Activated CD4-positive, CD25-positive, alpha-beta regulatory T cell treated with anti-CD3 and anti-CD28 coated beads, Interleukin-2, amount 50 U/mL, for 24 hours (primary cell): ENCODE measurements at regions not wholly inside any gene's neighbourhood (a gene's known extent, or its start where the extent isn't known, plus 50 kb on each side); places are given as distances from the start of the nearest gene placed in this dataset.

Experiments used
- ATAC-seq, 2 donors: fragments of 150-1000 bp; cut with Tn5 transposase; one replicate each; pipeline ENCODE4 v1.10.0; 2021; ENCODE audit warnings: mild to moderate bottlenecking in 1 of 2, moderate library complexity in 1 of 2

GRCh38 chr13:109593230-109593629, 193.2 kb downstream of the IRS2 start:
- ATAC-seq, result no peak

- no peak for ATAC-seq
These were observed 193.6 kb downstream of the IRS2 start for GRCh38 chr13:109592770-109593169.

- no peak for ATAC-seq
These were observed 198.7 kb downstream of the IRS2 start for GRCh38 chr13:109587689-109588088.

- ATAC-seq, result no peak
These were observed 199.7 kb downstream of the IRS2 start for GRCh38 chr13:109586509-109587346.

- no peak for ATAC-seq
These were observed 201.5 kb downstream of the IRS2 start for GRCh38 chr13:109584844-109585361.

GRCh38 chr13:109577191-109577700, 209.1 kb downstream of the IRS2 start:
- no peak for ATAC-seq

GRCh38 chr13:109576331-109576813, 210.0 kb downstream of the IRS2 start:
- ATAC-seq, result no peak

GRCh38 chr13:109575821-109576220, 210.6 kb downstream of the IRS2 start:
- no peak for ATAC-seq

GRCh38 chr13:109572389-109572788, 214.0 kb downstream of the IRS2 start:
- ATAC-seq, result no peak

GRCh38 chr13:109569958-109570711, 216.2 kb downstream of the IRS2 start:
- peak in 1 of 2 donors; percentile 36 for ATAC-seq

GRCh38 chr13:109568339-109568818, 218.0 kb downstream of the IRS2 start:
- no peak for ATAC-seq

GRCh38 chr13:109567315-109567714, 219.1 kb downstream of the IRS2 start:
- no peak for ATAC-seq

- ATAC-seq, result no peak
These were observed 220.5 kb downstream of the IRS2 start for GRCh38 chr13:109565877-109566276.

GRCh38 chr13:109548374-109548773, 238.0 kb downstream of the IRS2 start:
- no peak for ATAC-seq

- ATAC-seq, result no peak
These were observed 238.4 kb downstream of the IRS2 start for GRCh38 chr13:109547942-109548341.

GRCh38 chr13:109545931-109546330, 240.5 kb downstream of the IRS2 start:
- no peak for ATAC-seq

- no peak for ATAC-seq
These were observed 245.3 kb downstream of the IRS2 start for GRCh38 chr13:109541081-109541480.

- ATAC-seq, result no peak
These were observed 248.8 kb downstream of the IRS2 start for GRCh38 chr13:109537584-109537983.

- no peak for ATAC-seq
These were observed 253.0 kb downstream of the IRS2 start for GRCh38 chr13:109533350-109533749.

GRCh38 chr13:109529964-109530363, 256.4 kb downstream of the IRS2 start:
- no peak for ATAC-seq

- no peak for ATAC-seq
These were observed 264.7 kb downstream of the IRS2 start for GRCh38 chr13:109521719-109522118.

GRCh38 chr13:109517517-109517916, 268.9 kb downstream of the IRS2 start:
- no peak for ATAC-seq

- no peak for ATAC-seq
These were observed 270.2 kb downstream of the IRS2 start for GRCh38 chr13:109516186-109516585.
